ENCODE measurements at regions not wholly inside any gene's neighbourhood (a gene's known extent, or its start where the extent isn't known, plus 50 kb on each side); places are given as distances from the start of the nearest gene placed in this dataset.
A peak's percentile ranks its signal among the peaks of the same experiment; 100 is the strongest.

- TF ChIP-seq CTCF (conservative IDR thresholded peaks at IDR 0.05; ENCODE audit: low read depth, low read length), result 0 out of 2 replicates have a peak, but pooled peaks have one; percentile 14
- TF ChIP-seq EZH2 (IDR thresholded peaks at IDR 0.05; ENCODE audit: borderline replicate concordance, low read depth, low read length, poor library complexity, severe bottlenecking), result no peak
Observed at GRCh38 chr22:45082795-45083194, 73.0 kb upstream of the PHF21B start.

All from A673 (cell line).